GM12878 (cell line): ENCODE measurements at regions not wholly inside any gene's neighbourhood (a gene's known extent, or its start where the extent isn't known, plus 50 kb on each side); places are given as distances from the start of the nearest gene placed in this dataset.

ENCODE experiments used
- DPF2 ChIP-seq: fragments of 450-650 bp; IDR thresholded peaks from 2 replicates; pipeline ENCODE4 v1.6.1; 2017; ENCODE audit warnings: mild to moderate bottlenecking
- HDGF ChIP-seq: fragments of 450-650 bp; IDR thresholded peaks from 2 replicates; pipeline ENCODE4 v1.6.1; 2016; ENCODE audit warnings: antibody characterized with exemption
- IKZF1 ChIP-seq: fragments of 450-650 bp; conservative IDR thresholded peaks from 2 replicates; pipeline ENCODE4 v1.6.1; 2017; ENCODE audit warnings: antibody characterized with exemption, mild to moderate bottlenecking
- IKZF2 ChIP-seq, 2 experiments: fragments of 450-650 bp; IDR thresholded peaks; 2 replicates each; pipeline ENCODE4 v1.6.1; 2017; ENCODE audit warnings: mild to moderate bottlenecking in 2 of 2, moderate library complexity in 2 of 2
- JUNB ChIP-seq: IDR thresholded peaks from 2 replicates; pipeline ENCODE4 v1.6.1; 2016; ENCODE audit warnings: antibody characterized with exemption, mild to moderate bottlenecking
- NFIC ChIP-seq: IDR thresholded peaks from 2 replicates; pipeline ENCODE4 v1.6.1; 2012; ENCODE audit warnings: low read depth, mild to moderate bottlenecking, inconsistent platforms, low read length, moderate library complexity
- RB1 ChIP-seq: fragments of 450-650 bp; formaldehyde crosslinking; IDR thresholded peaks from 2 replicates; pipeline ENCODE4 v1.6.1; 2017; ENCODE audit warnings: mild to moderate bottlenecking, borderline replicate concordance
- RBBP5 ChIP-seq: fragments of 200-600 bp; sonication (generic); conservative IDR thresholded peaks from 2 replicates; pipeline ENCODE4 v1.6.1; 2016
- RELA ChIP-seq: fragments of 450-650 bp; IDR thresholded peaks from 2 replicates; pipeline ENCODE4 v1.8.0; 2014; ENCODE audit warnings: borderline replicate concordance; ENCODE audit not compliant: partially characterized antibody
- SMC3 ChIP-seq: IDR thresholded peaks from 2 replicates; pipeline ENCODE4 v1.6.1; 2011; ENCODE audit warnings: low read length, improper control_type of control experiment, borderline replicate concordance
- YY1 ChIP-seq: IDR thresholded peaks from 2 replicates; pipeline ENCODE4 v1.6.1; 2011; ENCODE audit warnings: low read depth, mild to moderate bottlenecking, low read length
- ZSCAN29 ChIP-seq: fragments of 450-650 bp; IDR thresholded peaks from 2 replicates; pipeline ENCODE4 v1.6.1; 2017; ENCODE audit warnings: mild to moderate bottlenecking, moderate library complexity
- TF ChIP-seq, protein P1 (sequence below), 3 experiments: IDR thresholded peaks in 2 of 3; conservative IDR thresholded peaks in 1 of 3; 2 replicates each; pipeline ENCODE4 v1.5.1; 2011; ENCODE audit warnings: low read depth in 3 of 3, low read length in 3 of 3, mild to moderate bottlenecking in 3 of 3, control low read depth in 2 of 3, moderate library complexity in 2 of 3, inconsistent platforms in 1 of 3, mixed read lengths in 1 of 3; ENCODE audit not compliant: control insufficient read depth in 2 of 3, insufficient read depth in 1 of 3; ENCODE audit errors: extremely low read depth in 1 of 3
- TF ChIP-seq, protein P2 (sequence below): fragments of 450-650 bp; IDR thresholded peaks from 2 replicates; pipeline ENCODE4 v1.6.1; 2016; ENCODE audit warnings: mild to moderate bottlenecking
- TF ChIP-seq, protein P3 (sequence below): IDR thresholded peaks from 2 replicates; pipeline ENCODE4 v1.6.1; 2012; ENCODE audit warnings: low read depth, low read length, improper control_type of control experiment
- TF ChIP-seq, protein P4 (sequence below): IDR thresholded peaks from 2 replicates; pipeline ENCODE4 v1.6.1; 2011; ENCODE audit warnings: borderline replicate concordance, low read depth, mild to moderate bottlenecking, moderate library complexity, low read length; ENCODE audit not compliant: insufficient read depth, poor library complexity, severe bottlenecking
- TF ChIP-seq, protein P5 (sequence below): IDR thresholded peaks from 2 replicates; pipeline ENCODE4 v1.6.1; 2012; ENCODE audit warnings: low read depth, low read length, improper control_type of control experiment

DNA sequence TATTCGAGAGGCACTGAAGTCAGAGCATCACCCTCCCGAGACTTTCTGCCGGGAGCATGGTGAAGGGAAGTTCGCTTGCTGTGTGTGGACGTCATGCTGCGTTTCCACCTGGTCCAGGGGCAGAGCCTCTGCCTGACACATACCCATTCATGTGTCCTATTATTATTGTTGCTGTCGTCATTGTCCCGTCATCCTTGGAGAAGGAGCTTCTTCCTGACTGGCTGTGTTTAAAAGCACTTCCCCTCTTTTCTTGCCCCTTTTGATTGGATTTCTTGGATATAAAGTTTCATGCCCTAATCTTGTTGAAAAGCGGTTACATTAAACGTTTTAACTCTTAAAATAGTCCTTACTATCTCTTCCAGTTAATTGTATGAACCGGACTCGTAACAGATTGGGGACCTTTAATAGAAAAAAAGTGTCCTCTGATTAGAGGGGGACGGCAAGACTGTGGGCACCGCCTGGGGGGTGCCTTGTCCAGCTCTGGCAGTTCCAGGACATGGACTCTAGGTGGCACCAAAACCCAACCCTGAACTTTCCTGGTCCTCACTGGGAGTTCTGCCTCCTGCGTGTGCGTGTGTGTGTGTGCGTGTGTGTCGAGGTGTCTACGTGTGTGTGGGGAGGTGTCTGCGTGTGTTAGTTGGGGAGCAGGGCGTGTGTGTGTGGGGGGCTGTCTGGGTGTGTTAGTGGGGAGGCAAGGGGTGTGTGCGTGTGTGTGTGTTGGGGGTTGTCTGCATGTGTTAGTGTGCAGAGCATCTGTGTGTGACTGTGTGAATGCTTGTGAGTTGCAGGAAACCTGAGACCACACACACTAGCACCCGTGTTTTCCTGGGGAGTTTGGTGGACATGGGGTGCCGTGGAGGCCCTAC is 133.3 kb upstream of the CIBAR2 start (continued):
- TF ChIP-seq, protein P1, sequence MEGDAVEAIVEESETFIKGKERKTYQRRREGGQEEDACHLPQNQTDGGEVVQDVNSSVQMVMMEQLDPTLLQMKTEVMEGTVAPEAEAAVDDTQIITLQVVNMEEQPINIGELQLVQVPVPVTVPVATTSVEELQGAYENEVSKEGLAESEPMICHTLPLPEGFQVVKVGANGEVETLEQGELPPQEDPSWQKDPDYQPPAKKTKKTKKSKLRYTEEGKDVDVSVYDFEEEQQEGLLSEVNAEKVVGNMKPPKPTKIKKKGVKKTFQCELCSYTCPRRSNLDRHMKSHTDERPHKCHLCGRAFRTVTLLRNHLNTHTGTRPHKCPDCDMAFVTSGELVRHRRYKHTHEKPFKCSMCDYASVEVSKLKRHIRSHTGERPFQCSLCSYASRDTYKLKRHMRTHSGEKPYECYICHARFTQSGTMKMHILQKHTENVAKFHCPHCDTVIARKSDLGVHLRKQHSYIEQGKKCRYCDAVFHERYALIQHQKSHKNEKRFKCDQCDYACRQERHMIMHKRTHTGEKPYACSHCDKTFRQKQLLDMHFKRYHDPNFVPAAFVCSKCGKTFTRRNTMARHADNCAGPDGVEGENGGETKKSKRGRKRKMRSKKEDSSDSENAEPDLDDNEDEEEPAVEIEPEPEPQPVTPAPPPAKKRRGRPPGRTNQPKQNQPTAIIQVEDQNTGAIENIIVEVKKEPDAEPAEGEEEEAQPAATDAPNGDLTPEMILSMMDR (IDR thresholded peaks at IDR 0.05 in 2 of 3, conservative IDR thresholded peaks at IDR 0.05 in 1 of 3; ENCODE audit: control insufficient read depth in 2 of 3, extremely low read depth in 1 of 3, insufficient read depth in 1 of 3, low read depth in 3 of 3, low read length in 3 of 3) = peak; percentile 87 to 93 (median 90)
- TF ChIP-seq IKZF2 (IDR thresholded peaks at IDR 0.05) (peak in 1 of 2 experiments; percentile 53; a peak in 2 of 4 replicates), SMC3 (peak; percentile 59; the same call in 1 of the 2 replicates), YY1 (0 out of 2 replicates have a peak, but pooled peaks have one; percentile 14), JUNB (no peak), IKZF1 (peak; percentile 53; the same call in 1 of the 2 replicates), ZSCAN29 (no peak), DPF2 (no peak), RELA (no peak), RBBP5 (no peak), HDGF (peak; percentile 97), NFIC (no peak), RB1 (peak; percentile 60; the same call in 1 of the 2 replicates)
- TF ChIP-seq, protein P2, sequence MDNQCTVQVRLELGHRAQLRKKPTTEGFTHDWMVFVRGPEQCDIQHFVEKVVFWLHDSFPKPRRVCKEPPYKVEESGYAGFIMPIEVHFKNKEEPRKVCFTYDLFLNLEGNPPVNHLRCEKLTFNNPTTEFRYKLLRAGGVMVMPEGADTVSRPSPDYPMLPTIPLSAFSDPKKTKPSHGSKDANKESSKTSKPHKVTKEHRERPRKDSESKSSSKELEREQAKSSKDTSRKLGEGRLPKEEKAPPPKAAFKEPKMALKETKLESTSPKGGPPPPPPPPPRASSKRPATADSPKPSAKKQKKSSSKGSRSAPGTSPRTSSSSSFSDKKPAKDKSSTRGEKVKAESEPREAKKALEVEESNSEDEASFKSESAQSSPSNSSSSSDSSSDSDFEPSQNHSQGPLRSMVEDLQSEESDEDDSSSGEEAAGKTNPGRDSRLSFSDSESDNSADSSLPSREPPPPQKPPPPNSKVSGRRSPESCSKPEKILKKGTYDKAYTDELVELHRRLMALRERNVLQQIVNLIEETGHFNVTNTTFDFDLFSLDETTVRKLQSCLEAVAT = 0 out of 2 replicates have a peak, but pooled peaks have one; percentile 48
- TF ChIP-seq, protein P3, sequence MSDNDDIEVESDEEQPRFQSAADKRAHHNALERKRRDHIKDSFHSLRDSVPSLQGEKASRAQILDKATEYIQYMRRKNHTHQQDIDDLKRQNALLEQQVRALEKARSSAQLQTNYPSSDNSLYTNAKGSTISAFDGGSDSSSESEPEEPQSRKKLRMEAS = 0 out of 2 replicates have a peak, but pooled peaks have one; percentile 31
- TF ChIP-seq, protein P4, sequence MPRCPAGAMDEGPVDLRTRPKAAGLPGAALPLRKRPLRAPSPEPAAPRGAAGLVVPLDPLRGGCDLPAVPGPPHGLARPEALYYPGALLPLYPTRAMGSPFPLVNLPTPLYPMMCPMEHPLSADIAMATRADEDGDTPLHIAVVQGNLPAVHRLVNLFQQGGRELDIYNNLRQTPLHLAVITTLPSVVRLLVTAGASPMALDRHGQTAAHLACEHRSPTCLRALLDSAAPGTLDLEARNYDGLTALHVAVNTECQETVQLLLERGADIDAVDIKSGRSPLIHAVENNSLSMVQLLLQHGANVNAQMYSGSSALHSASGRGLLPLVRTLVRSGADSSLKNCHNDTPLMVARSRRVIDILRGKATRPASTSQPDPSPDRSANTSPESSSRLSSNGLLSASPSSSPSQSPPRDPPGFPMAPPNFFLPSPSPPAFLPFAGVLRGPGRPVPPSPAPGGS = no peak
- TF ChIP-seq, protein P5, sequence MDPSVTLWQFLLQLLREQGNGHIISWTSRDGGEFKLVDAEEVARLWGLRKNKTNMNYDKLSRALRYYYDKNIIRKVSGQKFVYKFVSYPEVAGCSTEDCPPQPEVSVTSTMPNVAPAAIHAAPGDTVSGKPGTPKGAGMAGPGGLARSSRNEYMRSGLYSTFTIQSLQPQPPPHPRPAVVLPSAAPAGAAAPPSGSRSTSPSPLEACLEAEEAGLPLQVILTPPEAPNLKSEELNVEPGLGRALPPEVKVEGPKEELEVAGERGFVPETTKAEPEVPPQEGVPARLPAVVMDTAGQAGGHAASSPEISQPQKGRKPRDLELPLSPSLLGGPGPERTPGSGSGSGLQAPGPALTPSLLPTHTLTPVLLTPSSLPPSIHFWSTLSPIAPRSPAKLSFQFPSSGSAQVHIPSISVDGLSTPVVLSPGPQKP = no peak
